HepG2 (cell line): ENCODE measurements at regions not wholly inside any gene's neighbourhood (a gene's known extent, or its start where the extent isn't known, plus 50 kb on each side); places are given as distances from the start of the nearest gene placed in this dataset.

Experiments used
- ATAC-seq: fragments of 200-7000 bp; cut with Tn5 transposase; 3 replicates; pipeline ENCODE4 v1.9.1; 2020; ENCODE audit warnings: mild to moderate bottlenecking, moderate library complexity
- BruUV-seq: library from RNA; stranded (reverse); fragments of 400-500 nt; replicated peaks from 2 replicates; lab custom pipeline; 2021; lab: Mats Ljungman, UMichigan
- CTCF ChIA-PET: fragments of 300-600 bp; formaldehyde crosslinking; extraction: SDS; loops from one replicate; lab custom pipeline; 2021; ENCODE audit warnings: low total read pairs, inconsistent platforms, low intra/inter-chr PET ratio; lab: Yijun Ruan, JAX
- POLR2A ChIA-PET: fragments of 350-600 bp; sonication (Branson Sonifier 250); formaldehyde crosslinking; loops from one replicate; lab custom pipeline; 2020; ENCODE audit warnings: antibody characterized with exemption, inconsistent platforms; lab: Yijun Ruan, JAX
- DNase-seq: peaks from one replicate; pipeline ENCODE4 v3.0.0-alpha.2; 2015; ENCODE audit warnings: low spot score
- FAIRE-seq: peaks from 3 replicates; lab custom pipeline; 2011; peaks lifted over from hg19 to GRCh38; lab: Jason Lieb, UNC
- H2AFZ ChIP-seq: one replicate; pipeline ENCODE4 v1.6.1; 2011; ENCODE audit warnings: low read length, inconsistent platforms
- H3K27ac ChIP-seq: fragments of 300-600 bp; 3 replicates; pipeline ENCODE4 v1.8.0; 2011; ENCODE audit warnings: mixed run types, mild to moderate bottlenecking, mixed read lengths, low read length, inconsistent platforms; ENCODE audit not compliant: insufficient read depth; ENCODE audit errors: extremely low read length
- H3K27me3 ChIP-seq, 2 experiments: fragments of 200-600 bp in 1 of 2; 2 replicates in 1 of 2; 3 replicates in 1 of 2; pipeline versions ENCODE4 v1.6.0 to v1.8.0; 2011; ENCODE audit warnings: low read length in 2 of 2, mild to moderate bottlenecking in 2 of 2, moderate library complexity in 2 of 2, inconsistent platforms in 1 of 2; ENCODE audit not compliant: insufficient read depth in 2 of 2, control insufficient read depth in 1 of 2
- H3K36me3 ChIP-seq, 2 experiments: fragments of 200-600 bp in 1 of 2; replicated peaks in 1 of 2; 2 replicates in 1 of 2; 3 replicates in 1 of 2; pipeline versions ENCODE4 v1.5.1 to v1.8.0; 2011; ENCODE audit warnings: low read length in 2 of 2, inconsistent platforms in 1 of 2; ENCODE audit not compliant: insufficient read depth in 2 of 2, control insufficient read depth in 1 of 2
- H3K4me1 ChIP-seq: 2 replicates; pipeline ENCODE4 v1.5.1; 2012; ENCODE audit warnings: low read length, inconsistent platforms; ENCODE audit not compliant: insufficient read depth
- H3K4me2 ChIP-seq: 2 replicates; pipeline ENCODE4 v1.6.0; 2011; ENCODE audit warnings: low read depth, low read length, inconsistent platforms
- H3K4me3 ChIP-seq, 3 experiments: fragments of 200-600 bp in 1 of 3; sonication (generic), shearing (Covaris generic) in 1 of 3; replicated peaks in 1 of 3; 2 replicates each; pipeline ENCODE4 v1.5.1; 2011 to 2016; ENCODE audit warnings: low read length in 3 of 3, inconsistent platforms in 2 of 3, low read depth in 2 of 3, mild to moderate bottlenecking in 2 of 3, control low read depth in 1 of 3, mixed read lengths in 1 of 3; ENCODE audit not compliant: insufficient read depth in 1 of 3
- H3K79me2 ChIP-seq: one replicate; pipeline ENCODE4 v1.6.1; 2011; ENCODE audit warnings: low read length, inconsistent platforms; ENCODE audit not compliant: insufficient read depth
- H3K9ac ChIP-seq: 2 replicates; pipeline ENCODE4 v1.6.0; 2011; ENCODE audit warnings: mild to moderate bottlenecking, low read depth, low read length, inconsistent platforms; ENCODE audit not compliant: insufficient read depth
- H3K9me3 ChIP-seq: 2 replicates; pipeline ENCODE4 v1.5.1; 2012; ENCODE audit warnings: mild to moderate bottlenecking, low read length
- H4K20me1 ChIP-seq: 2 replicates; pipeline ENCODE4 v1.6.0; 2011; ENCODE audit warnings: inconsistent platforms, mild to moderate bottlenecking, low read length, moderate library complexity; ENCODE audit not compliant: insufficient read depth
- GABPA ChIP-seq, 2 experiments: IDR thresholded peaks; 2 replicates each; pipeline ENCODE4 v1.6.1; 2011 to 2016; ENCODE audit warnings: low read depth in 2 of 2, low read length in 1 of 2, missing biosample characterization in 1 of 2, missing genetic modification characterization in 1 of 2
- HOXA9 ChIP-seq: sonication (generic); formaldehyde crosslinking; IDR thresholded peaks from 2 replicates; pipeline ENCODE4 v1.8.1; 2022; ENCODE audit warnings: missing genetic modification reagents, mild to moderate bottlenecking, moderate library complexity, borderline replicate concordance
- KAT8 ChIP-seq: IDR thresholded peaks from 2 replicates; pipeline ENCODE4 v1.6.1; 2016; ENCODE audit warnings: missing genetic modification reagents, missing compliant biosample characterization
- NR2C2 ChIP-seq: sonication (generic); formaldehyde crosslinking; IDR thresholded peaks from 2 replicates; pipeline ENCODE4 v1.4.0; 2020; ENCODE audit warnings: missing genetic modification reagents, mild to moderate bottlenecking, moderate library complexity, borderline replicate concordance
- PLRG1 ChIP-seq: fragments of 450-650 bp; conservative IDR thresholded peaks from 2 replicates; pipeline ENCODE4 v1.6.1; 2016
- SSRP1 ChIP-seq: IDR thresholded peaks from 2 replicates; pipeline ENCODE4 v1.6.1; 2016; ENCODE audit warnings: control low read depth
- ZNF264 ChIP-seq: sonication (generic); formaldehyde crosslinking; IDR thresholded peaks from 2 replicates; pipeline ENCODE4 v1.4.0; 2020; ENCODE audit warnings: missing genetic modification reagents
- WGBS: methylation state at CpG from one replicate; pipeline ENCODE4 v1.1.6; 2017; ENCODE audit warnings: low lambda C conversion rate; 5-methylcytosine and 5-hydroxymethylcytosine counted together
- in situ Hi-C: cut with HindIII; loops from 2 replicates; pipeline ENCODE4 v1.10.0; 2017; ENCODE audit warnings: low pct_unique_long_range_greater_than_20kb; ENCODE audit not compliant: extremely low pct_ligation_motif_present
- intact Hi-C: fragments of 100-400 bp; cut with micrococcal nuclease; formaldehyde crosslinking; loops from one replicate; pipeline ENCODE4 v1.10.0; 2022; ENCODE audit not compliant: unreplicated experiment
- TF ChIP-seq, protein P1 (sequence below): sonication (generic); formaldehyde crosslinking; IDR thresholded peaks from 2 replicates; pipeline ENCODE4 v1.8.0; 2022; ENCODE audit warnings: mild to moderate bottlenecking, missing genetic modification reagents, borderline replicate concordance
- TF ChIP-seq, protein P2 (sequence below): sonication (generic); formaldehyde crosslinking; IDR thresholded peaks from 2 replicates; pipeline ENCODE4 v1.4.0; 2020; ENCODE audit warnings: mild to moderate bottlenecking, missing genetic modification reagents

DNA sequence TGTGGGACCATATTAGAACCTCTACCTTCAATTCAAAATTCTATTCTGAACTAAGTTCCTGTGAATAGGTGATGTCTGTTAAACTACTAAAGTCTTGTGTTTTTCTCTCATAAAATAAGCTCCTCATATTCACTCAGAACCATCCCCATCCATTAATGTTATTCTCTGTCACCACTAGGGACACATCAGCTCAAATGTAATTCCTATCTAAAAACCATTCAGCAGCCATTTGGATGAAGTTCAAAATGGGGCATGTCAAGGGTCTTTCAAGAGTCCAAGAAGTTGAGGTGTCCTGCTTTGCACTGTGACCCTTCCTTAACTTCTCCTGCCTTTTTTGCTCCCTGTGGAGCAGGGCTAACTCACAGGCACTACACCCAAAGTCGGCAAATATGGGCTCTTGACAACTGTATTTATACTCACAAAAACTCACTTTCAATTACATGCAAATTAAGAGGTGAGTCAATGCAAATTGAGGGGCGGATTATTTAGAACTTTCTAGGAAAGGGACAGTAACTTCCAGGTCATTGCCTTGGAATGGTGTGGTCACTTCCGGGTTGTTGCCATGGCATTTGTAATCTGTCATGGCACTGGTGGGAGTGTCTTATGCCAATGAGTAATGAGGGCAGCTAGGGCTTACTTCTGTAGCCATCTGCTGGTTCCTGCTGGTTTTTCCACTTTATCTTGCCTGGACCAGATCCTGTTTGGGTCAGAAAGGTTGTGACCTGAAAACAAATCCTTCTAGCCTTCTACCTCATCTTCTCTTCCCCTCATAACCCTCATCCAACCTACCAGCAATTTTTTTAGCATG lies 128.2 kb upstream of the COX10 start:
- ChIA-PET CTCF (no interaction called here), POLR2A (no interaction called here)
- Histone ChIP-seq H3K4me3 (no peak overlapping the region), H4K20me1 (no peaks in the 10 kb centered on the region), H3K27ac (no peak overlapping the region), H3K27me3 (no peaks in the 10 kb centered on the region), H3K79me2 (no peaks in the 10 kb centered on the region), H3K4me2 (no peak overlapping the region), H3K36me3 (no peaks in the 10 kb centered on the region), H3K9ac (no peak overlapping the region), H3K4me1 (no peaks in the 10 kb centered on the region), H3K9me3 (no peaks in the 10 kb centered on the region), H2AFZ (no peak overlapping the region)
- FAIRE-seq (no peak), ATAC-seq (no peak), DNase-seq (no peak)
- in situ Hi-C loops = no loop called here
- TF ChIP-seq, protein P1, sequence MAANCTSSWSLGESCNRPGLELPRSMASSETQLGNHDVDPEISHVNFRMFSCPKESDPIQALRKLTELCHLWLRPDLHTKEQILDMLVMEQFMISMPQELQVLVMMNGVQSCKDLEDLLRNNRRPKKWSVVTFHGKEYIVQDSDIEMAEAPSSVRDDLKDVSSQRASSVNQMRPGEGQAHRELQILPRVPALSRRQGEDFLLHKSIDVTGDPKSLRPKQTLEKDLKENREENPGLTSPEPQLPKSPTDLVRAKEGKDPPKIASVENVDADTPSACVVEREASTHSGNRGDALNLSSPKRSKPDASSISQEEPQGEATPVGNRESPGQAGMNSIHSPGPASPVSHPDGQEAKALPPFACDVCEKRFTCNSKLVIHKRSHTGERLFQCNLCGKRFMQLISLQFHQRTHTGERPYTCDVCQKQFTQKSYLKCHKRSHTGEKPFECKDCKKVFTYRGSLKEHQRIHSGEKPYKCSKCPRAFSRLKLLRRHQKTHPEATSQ (CRISPR knock-in tag) = no peak
- TF ChIP-seq, protein P2, sequence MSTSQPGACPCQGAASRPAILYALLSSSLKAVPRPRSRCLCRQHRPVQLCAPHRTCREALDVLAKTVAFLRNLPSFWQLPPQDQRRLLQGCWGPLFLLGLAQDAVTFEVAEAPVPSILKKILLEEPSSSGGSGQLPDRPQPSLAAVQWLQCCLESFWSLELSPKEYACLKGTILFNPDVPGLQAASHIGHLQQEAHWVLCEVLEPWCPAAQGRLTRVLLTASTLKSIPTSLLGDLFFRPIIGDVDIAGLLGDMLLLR (CRISPR knock-in tag) = no peak
- TF ChIP-seq HOXA9 (CRISPR knock-in tag) (no peak), KAT8 (CRISPR knock-in tag) (no peak), PLRG1 (no peak), SSRP1 (CRISPR knock-in tag) (no peak), ZNF264 (no peak), GABPA (IDR thresholded peaks at IDR 0.05; ENCODE audit: low read depth, low read length) (no peak), GABPA (CRISPR knock-in tag; IDR thresholded peaks at IDR 0.05; ENCODE audit: low read depth) (peak; percentile 29; the same call in 1 of the 2 replicates), NR2C2 (CRISPR knock-in tag) (peak; percentile 70)
- BruUV-seq = no TSS peak
- WGBS = 80% methylated on average over 3 of the region's 3 CpGs
- intact Hi-C loops = no loop called here
